ENCODE measurements at regions not wholly inside any gene's neighbourhood (a gene's known extent, or its start where the extent isn't known, plus 50 kb on each side); places are given as distances from the start of the nearest gene placed in this dataset.

- Histone ChIP-seq H3K4me3 (ENCODE audit: low read length) (no peak overlapping the region), H3K4me1 (ENCODE audit: insufficient read depth, low read length) (no peaks in the 10 kb centered on the region), H3K27me3 (ENCODE audit: control insufficient read depth in 1 of 2, insufficient read depth in 2 of 2, low read length in 2 of 2) (peaks cover 7 to 11% of the 10 kb centered on the region in 2 experiments), H3K9me3 (ENCODE audit: control insufficient read depth in 1 of 2, insufficient read depth in 1 of 2, low read length in 2 of 2) (peaks cover 7 to 10% of the 10 kb centered on the region in 2 experiments), H3K36me3 (ENCODE audit: insufficient read depth, low read length) (no peaks in the 10 kb centered on the region), H3K27ac (ENCODE audit: low read depth in 1 of 2, low read length in 2 of 2) (no peak overlapping the region)
- Mint-ChIP-seq H3K9me3 (peaks cover 3% of the 10 kb centered on the region), H3K36me3 (ENCODE audit: low read depth) (no peaks in the 10 kb centered on the region), H3K27ac (no peak overlapping the region), H3K4me3 (no peak overlapping the region), H3K4me1 (ENCODE audit: low read depth) (no peaks in the 10 kb centered on the region), H3K27me3 (peaks cover 42% of the 10 kb centered on the region)
- TF ChIP-seq, protein P1, sequence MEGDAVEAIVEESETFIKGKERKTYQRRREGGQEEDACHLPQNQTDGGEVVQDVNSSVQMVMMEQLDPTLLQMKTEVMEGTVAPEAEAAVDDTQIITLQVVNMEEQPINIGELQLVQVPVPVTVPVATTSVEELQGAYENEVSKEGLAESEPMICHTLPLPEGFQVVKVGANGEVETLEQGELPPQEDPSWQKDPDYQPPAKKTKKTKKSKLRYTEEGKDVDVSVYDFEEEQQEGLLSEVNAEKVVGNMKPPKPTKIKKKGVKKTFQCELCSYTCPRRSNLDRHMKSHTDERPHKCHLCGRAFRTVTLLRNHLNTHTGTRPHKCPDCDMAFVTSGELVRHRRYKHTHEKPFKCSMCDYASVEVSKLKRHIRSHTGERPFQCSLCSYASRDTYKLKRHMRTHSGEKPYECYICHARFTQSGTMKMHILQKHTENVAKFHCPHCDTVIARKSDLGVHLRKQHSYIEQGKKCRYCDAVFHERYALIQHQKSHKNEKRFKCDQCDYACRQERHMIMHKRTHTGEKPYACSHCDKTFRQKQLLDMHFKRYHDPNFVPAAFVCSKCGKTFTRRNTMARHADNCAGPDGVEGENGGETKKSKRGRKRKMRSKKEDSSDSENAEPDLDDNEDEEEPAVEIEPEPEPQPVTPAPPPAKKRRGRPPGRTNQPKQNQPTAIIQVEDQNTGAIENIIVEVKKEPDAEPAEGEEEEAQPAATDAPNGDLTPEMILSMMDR (IDR thresholded peaks at IDR 0.05) = no peak
- ChIA-PET POLR2A (no interaction called here), CTCF (no interaction called here)
- intact Hi-C loops (cut with DNase I, micrococcal nuclease) = no loop called here
- DNase-seq = no peak
- ATAC-seq (ENCODE audit: poor library complexity) = no peak
These were observed 269.7 kb upstream of the THSD7B start for GRCh38 chr2:136495636-136496035.

DNA sequence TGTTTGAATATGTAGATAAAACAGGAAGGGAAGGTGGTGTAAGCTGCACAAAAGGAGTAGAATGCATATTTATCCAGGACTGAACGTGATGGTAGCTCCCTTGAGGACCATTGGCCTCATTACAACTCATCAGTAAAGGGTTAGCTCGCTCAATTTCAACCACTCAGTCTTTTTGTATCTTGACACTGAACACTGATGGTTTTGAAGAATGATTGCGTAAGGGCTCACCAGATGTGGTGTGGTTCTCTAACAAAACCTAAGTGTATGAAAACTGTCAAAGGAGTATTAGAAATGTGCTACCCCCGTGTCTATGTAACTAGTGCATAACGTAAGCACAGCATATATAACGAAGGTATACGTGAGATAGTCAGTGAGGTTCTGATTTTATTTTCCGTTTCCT lies 272.4 kb upstream of the THSD7B start:
- intact Hi-C loops (cut with DNase I, micrococcal nuclease) = no loop called here
- ChIA-PET POLR2A (no interaction called here), CTCF (no interaction called here)
- no peaks in the 10 kb centered on the region for H3K36me3 Mint-ChIP-seq (ENCODE audit: low read depth)
- H3K27me3 Mint-ChIP-seq = peaks cover 42% of the 10 kb centered on the region
- no peak for ATAC-seq (ENCODE audit: poor library complexity)
- no peak overlapping the region for H3K27ac ChIP-seq (ENCODE audit: low read depth in 1 of 2, low read length in 2 of 2)
- H3K4me3 ChIP-seq (ENCODE audit: low read length) = no peak overlapping the region
- peaks cover 7 to 10% of the 10 kb centered on the region in 2 experiments for H3K9me3 ChIP-seq (ENCODE audit: control insufficient read depth in 1 of 2, insufficient read depth in 1 of 2, low read length in 2 of 2)
- H3K27me3 ChIP-seq (ENCODE audit: control insufficient read depth in 1 of 2, insufficient read depth in 2 of 2, low read length in 2 of 2) = peaks cover 7 to 11% of the 10 kb centered on the region in 2 experiments
- no peaks in the 10 kb centered on the region for H3K4me1 ChIP-seq (ENCODE audit: insufficient read depth, low read length)
- H3K9me3 Mint-ChIP-seq = peaks cover 3% of the 10 kb centered on the region
- TF ChIP-seq, protein P1 (IDR thresholded peaks at IDR 0.05) = no peak
- H3K36me3 ChIP-seq (ENCODE audit: insufficient read depth, low read length) = no peaks in the 10 kb centered on the region
- H3K4me3 Mint-ChIP-seq = no peak overlapping the region
- no peaks in the 10 kb centered on the region for H3K4me1 Mint-ChIP-seq (ENCODE audit: low read depth)
- DNase-seq = no peak
- H3K27ac Mint-ChIP-seq = no peak overlapping the region

- H3K9me3 Mint-ChIP-seq = peaks cover 3% of the 10 kb centered on the region
- no peaks in the 10 kb centered on the region for H3K36me3 Mint-ChIP-seq (ENCODE audit: low read depth)
- peaks cover 7 to 8% of the 10 kb centered on the region in 2 experiments for H3K27me3 ChIP-seq (ENCODE audit: control insufficient read depth in 1 of 2, insufficient read depth in 2 of 2, low read length in 2 of 2)
- ChIA-PET POLR2A (no interaction called here), CTCF (no interaction called here)
- no peak overlapping the region for H3K4me3 ChIP-seq (ENCODE audit: low read length)
- ATAC-seq (ENCODE audit: poor library complexity) (no peak), DNase-seq (no peak)
- no peak overlapping the region for H3K27ac Mint-ChIP-seq
- H3K9me3 ChIP-seq (ENCODE audit: control insufficient read depth in 1 of 2, insufficient read depth in 1 of 2, low read length in 2 of 2) = peaks cover 5 to 7% of the 10 kb centered on the region in 2 experiments
- H3K4me1 Mint-ChIP-seq (ENCODE audit: low read depth) = no peaks in the 10 kb centered on the region
- no peak overlapping the region for H3K4me3 Mint-ChIP-seq
- H3K36me3 ChIP-seq (ENCODE audit: insufficient read depth, low read length) = no peaks in the 10 kb centered on the region
- intact Hi-C loops (cut with DNase I, micrococcal nuclease) = no loop called here
- H3K27me3 Mint-ChIP-seq = peaks cover 34% of the 10 kb centered on the region
- TF ChIP-seq, protein P1 (IDR thresholded peaks at IDR 0.05) = no peak
- H3K4me1 ChIP-seq (ENCODE audit: insufficient read depth, low read length) = no peaks in the 10 kb centered on the region
- H3K27ac ChIP-seq (ENCODE audit: low read depth in 1 of 2, low read length in 2 of 2) = no peak overlapping the region
These were observed 275.2 kb upstream of the THSD7B start for GRCh38 chr2:136490100-136490499.
